HL-60 (cell line): ENCODE measurements at regions not wholly inside any gene's neighbourhood (a gene's known extent, or its start where the extent isn't known, plus 50 kb on each side); places are given as distances from the start of the nearest gene placed in this dataset.

Experiments used
- DNase-seq, 2 experiments: peaks; one replicate each; pipeline ENCODE4 v3.0.0-alpha.2; 2010 to 2020; ENCODE audit warnings: low read depth in 1 of 2, low spot score in 1 of 2
- H3K27ac ChIP-seq: fragments of 250-450 bp; sonication (Bioruptor Pico); replicated peaks from 2 replicates; pipeline ENCODE4 v1.5.1; 2020; ENCODE audit warnings: mild to moderate bottlenecking, moderate library complexity
- H3K27me3 ChIP-seq: fragments of 250-450 bp; sonication (Bioruptor Pico); 2 replicates; pipeline ENCODE4 v1.5.1; 2021; ENCODE audit warnings: mild to moderate bottlenecking, moderate library complexity; ENCODE audit not compliant: insufficient read depth, poor library complexity, severe bottlenecking
- H3K4me3 ChIP-seq: replicated peaks from 2 replicates; pipeline ENCODE4 v1.5.1; 2011; ENCODE audit warnings: mild to moderate bottlenecking, control low read depth, low read length; ENCODE audit not compliant: insufficient read depth
- GABPA ChIP-seq: IDR thresholded peaks from 2 replicates; pipeline ENCODE4 v1.6.1; 2012; ENCODE audit warnings: low read depth
- POLR2AphosphoS5 ChIP-seq: IDR thresholded peaks from 2 replicates; pipeline ENCODE4 v1.6.1; 2012; ENCODE audit warnings: low read depth
- REST ChIP-seq: IDR thresholded peaks from 2 replicates; pipeline ENCODE4 v1.6.1; 2012; ENCODE audit warnings: low read depth; ENCODE audit not compliant: insufficient replicate concordance
- SPI1 ChIP-seq: IDR thresholded peaks from 2 replicates; pipeline ENCODE4 v1.6.1; 2012; ENCODE audit warnings: low read depth, mild to moderate bottlenecking, borderline replicate concordance
- TF ChIP-seq, protein P1 (sequence below): IDR thresholded peaks from one replicate; pipeline ENCODE4 v1.5.1; 2011; ENCODE audit warnings: low read length, control low read depth, inconsistent platforms; ENCODE audit not compliant: insufficient read depth

GRCh38 chr13:74027161-74027779 lies 106.9 kb downstream of the KLF12 start:
- no peak for DNase-seq
- Histone ChIP-seq H3K27ac (no peak overlapping the region), H3K27me3 (no peaks in the 10 kb centered on the region), H3K4me3 (no peak overlapping the region)
- TF ChIP-seq POLR2AphosphoS5 (no peak), SPI1 (no peak), GABPA (no peak), REST (no peak)
- TF ChIP-seq, protein P1, sequence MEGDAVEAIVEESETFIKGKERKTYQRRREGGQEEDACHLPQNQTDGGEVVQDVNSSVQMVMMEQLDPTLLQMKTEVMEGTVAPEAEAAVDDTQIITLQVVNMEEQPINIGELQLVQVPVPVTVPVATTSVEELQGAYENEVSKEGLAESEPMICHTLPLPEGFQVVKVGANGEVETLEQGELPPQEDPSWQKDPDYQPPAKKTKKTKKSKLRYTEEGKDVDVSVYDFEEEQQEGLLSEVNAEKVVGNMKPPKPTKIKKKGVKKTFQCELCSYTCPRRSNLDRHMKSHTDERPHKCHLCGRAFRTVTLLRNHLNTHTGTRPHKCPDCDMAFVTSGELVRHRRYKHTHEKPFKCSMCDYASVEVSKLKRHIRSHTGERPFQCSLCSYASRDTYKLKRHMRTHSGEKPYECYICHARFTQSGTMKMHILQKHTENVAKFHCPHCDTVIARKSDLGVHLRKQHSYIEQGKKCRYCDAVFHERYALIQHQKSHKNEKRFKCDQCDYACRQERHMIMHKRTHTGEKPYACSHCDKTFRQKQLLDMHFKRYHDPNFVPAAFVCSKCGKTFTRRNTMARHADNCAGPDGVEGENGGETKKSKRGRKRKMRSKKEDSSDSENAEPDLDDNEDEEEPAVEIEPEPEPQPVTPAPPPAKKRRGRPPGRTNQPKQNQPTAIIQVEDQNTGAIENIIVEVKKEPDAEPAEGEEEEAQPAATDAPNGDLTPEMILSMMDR = no peak

DNA sequence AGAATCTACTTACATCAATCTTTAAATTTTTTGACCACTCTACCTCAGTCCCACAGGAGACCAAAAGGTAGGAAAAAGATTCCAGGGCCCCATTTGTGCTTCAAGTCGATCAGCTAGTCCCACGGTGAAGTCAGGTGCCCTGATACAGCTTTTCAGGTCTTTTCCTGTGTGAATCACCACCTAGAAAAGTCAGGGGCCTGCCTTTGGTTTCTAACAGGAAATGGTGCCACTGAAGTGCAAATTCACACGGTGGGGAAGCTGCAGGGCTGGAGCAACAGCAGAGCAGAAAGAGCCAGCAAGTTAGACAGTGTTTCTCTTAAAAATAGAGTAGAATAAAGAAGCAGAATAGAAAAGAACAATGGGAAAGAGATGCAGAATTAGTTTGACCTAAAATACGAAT lies 107.5 kb downstream of the KLF12 start:
- Histone ChIP-seq H3K27me3 (no peaks in the 10 kb centered on the region), H3K4me3 (no peak overlapping the region), H3K27ac (no peak overlapping the region)
- DNase-seq = no peak
- TF ChIP-seq, protein P1 = no peak
- TF ChIP-seq REST (no peak), GABPA (no peak), POLR2AphosphoS5 (no peak), SPI1 (no peak)

GRCh38 chr13:74025369-74025768 lies 108.8 kb downstream of the KLF12 start:
- Histone ChIP-seq H3K27me3 (no peaks in the 10 kb centered on the region), H3K27ac (no peak overlapping the region), H3K4me3 (no peak overlapping the region)
- TF ChIP-seq GABPA (no peak), REST (no peak), SPI1 (no peak), POLR2AphosphoS5 (no peak)
- TF ChIP-seq, protein P1 = no peak
- DNase-seq = no peak
